GM21381 (cell line): ENCODE measurements at regions not wholly inside any gene's neighbourhood (a gene's known extent, or its start where the extent isn't known, plus 50 kb on each side); places are given as distances from the start of the nearest gene placed in this dataset.
"Not testable (repeated sequence)": the region's sequence is repeated elsewhere in the genome, so short reads cannot be mapped to it uniquely, and the experiment has no call there.

Experiments used
- ATAC-seq: cut with Tn5 transposase; IDR thresholded peaks from one replicate; pipeline ENCODE4 v1.9.1; 2021; ENCODE audit warnings: mild to moderate bottlenecking, moderate library complexity; ENCODE audit not compliant: unreplicated experiment

DNA sequence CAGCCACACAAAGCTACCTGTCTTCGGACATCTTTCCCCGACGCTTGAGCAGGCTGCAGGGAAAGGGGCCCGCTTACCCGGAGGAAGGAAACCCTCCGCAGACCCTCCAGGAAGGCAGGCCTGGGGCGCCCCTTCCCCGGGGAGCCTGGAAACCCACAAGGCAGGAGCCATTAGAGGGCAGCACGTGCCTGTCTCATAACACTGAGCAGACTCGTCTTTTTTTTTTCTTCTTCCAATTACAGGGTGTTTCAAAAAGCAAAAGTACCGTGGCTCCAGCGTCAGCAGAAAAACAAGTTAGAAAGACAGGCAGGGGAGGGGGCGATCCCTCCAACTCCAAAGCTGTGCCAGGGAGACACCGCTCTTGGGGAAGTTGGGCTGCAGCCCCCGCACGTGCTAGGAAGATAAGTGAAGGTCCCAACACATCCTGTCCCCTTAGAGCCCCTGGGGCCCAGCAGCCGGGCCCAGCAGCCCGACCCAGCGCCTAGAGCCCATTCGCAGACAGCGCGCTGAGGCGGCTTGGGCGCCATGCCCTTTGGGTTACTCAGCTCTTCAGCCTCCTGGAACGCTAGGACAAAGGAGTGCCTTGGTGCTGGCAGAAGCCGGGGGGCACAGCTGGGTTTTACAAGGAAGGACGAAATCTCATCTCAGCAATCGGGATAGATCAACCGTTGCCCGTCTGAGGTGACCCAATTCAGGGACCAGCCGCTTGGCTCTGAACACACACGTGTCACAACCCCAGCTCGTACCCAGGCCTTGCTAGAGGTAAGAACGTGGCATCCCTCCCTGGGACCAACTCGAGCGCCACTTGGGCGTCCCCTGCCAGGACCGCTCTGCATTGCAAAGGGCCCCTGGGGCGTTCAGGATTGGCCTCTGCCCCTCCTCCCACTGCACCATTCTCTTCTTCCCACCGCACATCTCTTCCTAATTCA lies 136.3 kb downstream of the LY86 start:
- no peak for ATAC-seq

DNA sequence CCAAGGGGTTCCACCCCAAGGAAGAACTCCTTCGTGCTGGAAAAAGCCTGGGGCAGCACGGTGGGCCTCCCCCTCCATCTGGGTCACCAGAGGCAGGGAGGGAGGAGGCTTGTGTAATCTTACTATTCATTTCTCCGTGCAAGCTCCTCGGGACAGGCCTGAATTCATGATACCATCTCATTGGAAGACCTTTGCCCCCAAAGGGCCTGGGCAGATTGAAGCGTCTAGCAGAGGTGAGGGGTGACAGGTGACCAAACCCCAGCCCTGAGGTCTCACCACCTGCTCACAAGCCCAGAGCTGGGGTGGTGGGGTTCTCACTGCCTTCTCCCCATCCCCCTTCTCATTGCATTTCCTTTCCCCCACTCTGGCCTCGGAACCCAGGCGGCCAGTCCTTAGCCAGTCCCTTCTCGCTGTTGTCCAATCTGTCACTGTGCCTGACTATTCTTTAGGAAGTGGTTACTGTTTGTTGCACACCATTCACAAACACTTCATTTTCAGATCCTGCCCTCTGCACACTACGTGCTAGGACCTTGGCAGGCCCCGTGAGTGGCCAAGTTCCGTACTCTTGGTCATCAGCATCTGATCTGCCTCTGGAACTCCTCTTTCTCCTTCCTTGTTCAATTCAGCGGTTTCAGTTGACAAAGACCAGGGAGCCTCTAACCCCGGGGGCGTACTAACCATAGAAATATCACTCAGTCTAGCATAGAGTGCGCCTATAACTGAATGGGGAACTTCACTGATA lies 137.1 kb downstream of the LY86 start:
- no peak for ATAC-seq

DNA sequence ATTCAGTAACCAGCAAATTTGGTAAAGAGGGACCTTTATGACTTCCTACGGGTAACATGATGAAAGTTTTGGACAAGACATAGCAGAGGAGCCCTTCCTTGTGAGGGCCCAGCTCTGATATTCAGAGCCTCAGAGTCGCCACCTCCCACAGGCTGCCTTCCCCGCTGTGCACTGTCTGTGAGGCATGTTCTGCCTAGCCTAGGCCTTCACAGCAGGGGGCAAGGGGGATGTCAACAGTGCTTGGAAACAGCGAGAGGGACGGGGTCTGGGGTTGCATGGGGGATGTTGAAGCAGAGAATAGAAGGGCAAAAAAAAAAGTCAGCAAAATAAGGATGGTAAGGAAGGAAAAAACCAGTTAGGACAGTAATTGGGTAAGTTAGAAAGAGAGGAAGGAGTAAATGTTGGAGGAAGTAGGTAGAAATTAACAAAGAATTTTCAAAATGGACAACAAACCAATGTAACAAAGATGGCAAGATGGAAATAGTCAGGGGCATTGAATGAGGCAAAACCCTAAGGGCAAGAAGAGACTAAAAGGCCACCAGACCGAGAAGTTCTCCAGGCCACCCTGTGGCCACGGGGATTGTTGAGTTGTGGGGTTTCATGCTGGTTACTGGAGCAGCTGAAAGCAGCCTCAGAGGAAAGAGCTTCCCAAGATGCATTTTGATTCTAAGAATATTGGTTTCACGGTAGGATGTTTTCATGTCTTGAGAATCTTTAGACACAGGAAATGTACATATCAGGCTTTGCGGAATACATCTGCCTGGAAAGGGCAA lies 139.8 kb downstream of the LY86 start:
- no peak for ATAC-seq

DNA sequence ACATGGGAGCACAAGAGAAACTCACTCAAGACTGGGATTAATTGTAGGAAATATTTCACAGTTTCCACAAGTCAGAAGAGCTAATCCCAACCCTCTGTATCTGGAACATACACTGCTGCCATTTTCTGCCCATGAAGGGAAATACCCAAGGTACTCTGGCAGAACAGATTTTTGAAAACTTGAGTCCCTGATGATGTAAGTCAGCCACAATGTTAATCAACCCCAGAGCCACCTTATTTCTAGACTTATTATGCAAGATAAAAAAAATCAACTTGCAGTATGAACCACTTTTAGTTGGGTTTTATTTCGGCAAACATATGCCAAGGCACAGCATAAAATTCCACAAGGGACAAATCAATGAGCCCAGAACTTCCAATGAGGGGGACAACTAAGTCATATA lies 141.5 kb downstream of the LY86 start:
- ATAC-seq, result no peak

DNA sequence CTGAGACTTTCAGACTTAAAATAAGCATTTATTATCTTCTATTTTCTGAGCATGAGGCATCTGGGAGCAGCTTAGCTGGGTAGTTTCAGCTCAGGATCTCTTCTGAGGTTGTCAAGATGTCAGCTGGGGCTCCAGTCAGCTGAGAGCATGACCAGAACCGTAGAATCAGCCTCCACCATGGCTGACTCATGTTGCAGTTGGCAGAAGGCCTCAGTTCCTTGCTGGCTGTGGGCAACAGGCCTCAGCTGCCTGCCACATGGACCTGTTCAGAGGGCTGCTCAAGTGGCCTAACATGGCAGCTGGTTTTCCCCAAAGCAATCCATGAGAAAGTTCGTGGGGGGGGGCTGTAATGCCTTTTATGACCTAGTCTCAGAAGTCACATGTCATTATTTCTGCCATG lies 142.3 kb downstream of the LY86 start:
- no peak for ATAC-seq

DNA sequence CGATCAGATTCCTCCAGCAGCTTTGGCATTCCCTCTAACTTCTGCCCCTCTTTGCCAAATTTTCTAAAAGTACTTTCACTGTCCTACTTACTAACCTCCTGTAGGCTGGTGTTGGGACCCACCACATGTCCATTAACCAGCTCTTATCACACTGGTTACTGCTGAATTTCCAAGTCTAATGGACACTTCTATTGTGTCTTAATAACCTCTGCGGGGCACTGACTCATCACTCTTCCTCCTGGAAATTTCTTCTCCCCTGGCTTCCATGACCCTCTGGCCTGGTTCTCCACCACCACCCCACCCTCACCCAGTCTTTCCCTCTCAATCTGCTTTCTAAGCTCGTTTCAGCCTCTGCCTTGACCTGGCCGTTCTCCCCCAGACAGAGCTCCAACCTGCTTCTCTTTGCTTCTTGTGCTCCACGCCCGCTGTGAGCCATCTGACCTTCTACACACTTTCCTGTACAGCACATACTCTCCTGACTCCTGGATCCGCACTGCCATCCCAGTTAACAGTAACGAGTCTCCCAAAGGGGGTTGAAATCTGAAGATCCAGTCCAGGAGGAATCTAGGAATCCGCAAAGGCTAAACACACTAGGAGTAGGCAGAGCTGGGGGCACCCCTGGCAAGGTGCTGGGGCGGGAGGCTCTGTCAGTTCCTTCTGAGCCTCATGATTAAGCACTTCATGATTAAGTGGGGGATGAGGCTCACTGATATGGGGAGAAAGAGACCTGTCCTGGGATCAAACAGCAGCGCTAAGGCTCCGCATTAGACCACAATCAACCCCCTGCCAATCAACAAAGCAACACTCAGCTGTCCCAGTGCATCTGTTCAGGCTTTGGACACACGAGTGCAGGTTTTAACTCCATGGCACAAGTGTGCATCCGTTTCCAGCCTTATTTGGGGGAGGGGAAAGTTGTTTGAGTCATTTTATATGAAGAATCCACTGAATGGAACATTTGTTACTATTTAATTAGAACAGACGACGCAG lies 146.3 kb downstream of the LY86 start:
- ATAC-seq, result no peak

DNA sequence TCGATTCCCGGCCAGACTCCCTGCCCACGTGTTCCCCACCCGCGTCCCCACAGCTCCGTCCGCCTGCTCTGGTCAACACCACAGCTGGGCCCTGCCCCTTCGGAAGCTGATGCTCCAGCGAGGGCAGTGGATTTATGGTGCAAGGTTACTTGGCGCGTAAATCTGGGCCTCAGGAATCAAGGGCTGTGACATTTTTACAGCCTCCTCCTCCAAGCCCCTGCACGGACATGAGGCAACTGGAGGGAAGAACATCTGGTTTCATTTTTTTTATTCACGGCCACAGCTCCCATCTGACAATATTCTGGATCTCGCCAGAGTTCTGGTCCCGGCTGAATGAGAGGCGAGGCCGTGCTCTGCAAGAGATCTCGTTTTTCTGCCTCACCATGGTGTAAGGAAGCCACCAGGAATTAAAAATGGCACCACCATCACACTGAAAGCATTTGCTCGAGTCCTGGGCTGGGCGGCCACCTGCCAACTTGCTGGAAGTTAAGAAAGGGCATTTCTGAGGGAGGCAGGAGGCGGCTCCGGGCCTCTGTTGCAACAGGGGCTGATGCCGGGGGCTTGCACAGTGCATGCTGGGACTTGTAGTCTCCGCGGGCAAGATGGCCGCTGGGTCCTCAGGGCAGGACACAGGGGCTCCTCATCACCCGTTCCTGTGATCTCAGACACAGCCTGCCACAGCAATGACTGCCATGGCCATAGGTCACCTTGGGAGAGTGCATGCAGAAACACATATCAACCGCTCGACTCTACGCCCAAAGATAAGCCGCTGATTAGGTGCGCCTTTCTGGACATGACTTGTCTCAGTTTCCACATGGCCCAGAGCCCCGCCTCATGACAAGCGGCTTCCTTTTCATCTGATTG lies 148.5 kb downstream of the LY86 start:
- ATAC-seq, result no peak

DNA sequence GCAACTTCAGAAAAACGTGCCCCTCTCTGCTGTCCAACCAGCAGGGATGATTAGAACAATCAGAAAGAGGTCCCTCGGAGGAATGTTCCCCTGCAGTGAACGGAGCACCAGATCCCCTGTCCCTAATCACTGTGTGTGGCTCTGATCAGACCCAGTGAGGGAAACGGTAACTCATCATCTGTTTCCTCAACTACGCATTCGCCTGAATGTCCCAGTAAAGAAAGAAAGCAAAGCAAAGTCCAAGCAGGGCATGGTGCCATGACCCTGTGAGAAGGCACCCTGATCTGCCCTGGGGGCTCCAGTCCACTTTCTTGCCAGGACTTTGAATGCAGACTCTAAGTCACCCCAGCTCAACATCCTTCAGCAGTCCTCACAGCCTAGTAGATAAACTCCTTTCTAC lies 149.2 kb downstream of the LY86 start:
- no peak for ATAC-seq

DNA sequence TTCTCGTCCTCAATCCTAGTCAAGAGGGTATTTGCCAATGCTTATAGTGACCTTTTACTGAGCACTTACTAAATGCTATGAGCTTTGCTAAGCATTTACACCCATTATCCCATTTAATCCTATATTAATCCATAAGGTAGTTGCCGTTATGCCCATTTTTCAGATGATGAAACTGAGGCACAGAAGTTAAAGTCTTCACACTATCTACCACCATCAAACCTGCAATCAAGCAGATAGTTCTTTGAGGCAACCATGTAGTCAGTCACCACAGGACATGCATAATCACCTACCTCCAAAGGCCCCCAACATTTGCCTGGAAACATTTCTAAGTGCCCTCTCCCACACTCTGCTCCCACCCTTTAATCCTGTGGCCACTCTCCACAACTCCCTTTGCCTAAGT lies 149.6 kb downstream of the LY86 start:
- ATAC-seq, result no peak

DNA sequence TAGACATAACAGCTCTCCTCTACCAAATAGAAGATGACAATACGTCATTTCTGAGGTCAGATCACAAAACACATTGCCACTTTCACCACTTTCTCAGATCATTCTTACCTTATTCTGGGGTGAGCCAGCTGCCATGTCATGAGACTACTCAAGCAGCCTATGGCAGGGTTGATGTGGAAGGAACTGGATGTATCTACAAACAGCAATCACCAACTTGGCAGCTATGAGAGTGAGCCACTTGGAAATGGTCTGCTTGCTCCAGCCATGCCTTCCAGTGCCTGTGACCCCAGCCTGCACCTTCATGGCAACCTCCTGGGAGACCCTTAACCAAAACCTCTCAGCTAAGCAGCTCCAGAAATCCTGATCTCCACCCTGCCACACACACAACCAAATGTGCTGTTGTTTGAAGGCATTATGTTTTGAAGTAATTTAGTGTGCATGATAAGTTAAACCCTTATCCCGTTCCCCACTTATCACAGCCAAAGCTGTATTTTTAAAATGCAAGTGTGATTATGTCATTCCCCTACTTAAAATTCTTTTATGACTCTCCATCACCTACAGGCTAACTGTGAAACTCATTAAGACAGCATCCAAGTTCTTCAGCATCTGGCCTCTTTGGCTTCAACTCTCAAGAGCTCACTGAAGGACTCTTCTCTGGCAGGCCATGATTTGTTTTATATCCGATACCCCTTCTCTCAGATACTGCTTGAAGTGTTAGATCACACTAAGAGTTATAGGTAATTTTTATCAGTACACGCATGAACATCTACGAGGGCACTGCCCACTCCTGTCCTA lies 150.6 kb downstream of the LY86 start:
- ATAC-seq, result no peak

DNA sequence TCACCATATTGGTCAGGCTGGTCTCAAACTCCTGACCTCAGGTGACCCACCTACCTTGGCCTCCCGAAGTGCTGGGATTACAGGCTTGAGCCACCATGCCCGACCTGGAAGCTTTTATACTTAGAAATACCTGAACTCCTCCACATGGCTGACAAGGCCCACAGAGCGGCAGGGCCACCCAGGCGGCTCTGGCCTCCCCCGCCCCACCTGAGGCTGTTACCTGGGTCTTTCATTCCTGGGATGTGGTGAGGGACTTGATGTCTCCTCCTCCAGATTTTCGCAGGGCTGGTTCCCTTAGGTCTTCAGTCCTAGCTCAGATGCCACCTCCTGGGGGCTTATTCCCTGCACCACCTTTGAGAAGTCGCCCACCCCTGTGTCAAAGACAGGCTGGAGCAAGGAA lies 152.1 kb downstream of the LY86 start:
- ATAC-seq, result no peak

DNA sequence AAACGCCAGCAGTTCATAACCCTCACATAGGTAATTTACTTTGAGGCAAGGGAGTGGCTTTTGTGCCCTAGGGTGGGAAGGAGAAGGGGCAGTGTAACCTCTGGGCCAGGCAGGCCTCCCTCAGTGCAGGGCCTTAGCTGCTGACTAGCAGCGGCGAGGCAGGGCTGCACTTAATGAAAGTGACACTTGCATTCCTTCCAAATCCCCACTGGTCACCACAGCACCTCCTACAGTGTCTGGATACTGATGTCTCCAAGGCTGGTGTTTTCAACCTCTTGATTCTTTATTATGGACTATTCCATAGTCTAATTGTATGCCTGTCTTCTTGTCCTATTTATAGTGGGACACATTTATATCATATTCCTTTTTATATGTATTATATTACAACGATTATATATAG lies 152.7 kb downstream of the LY86 start:
- no peak for ATAC-seq

DNA sequence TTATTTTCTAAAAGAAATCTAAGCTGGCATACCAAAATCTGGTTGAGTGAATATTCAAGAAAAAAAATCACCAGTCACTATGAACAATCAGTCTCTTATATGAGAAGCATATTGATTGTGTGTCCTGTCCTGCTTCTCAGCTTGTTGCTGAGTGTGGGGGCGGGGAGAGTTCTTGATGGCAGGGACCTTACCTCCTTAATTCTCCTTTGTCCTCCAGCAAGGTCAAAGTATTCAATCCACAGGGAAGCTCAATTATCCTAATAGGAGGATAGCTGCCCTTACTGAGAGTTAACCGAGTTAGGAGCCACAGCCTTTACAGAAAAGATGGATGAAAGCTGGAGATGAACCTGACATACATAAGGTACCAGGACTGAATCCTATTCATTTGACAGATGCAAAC lies 154.0 kb downstream of the LY86 start:
- ATAC-seq, result no peak

DNA sequence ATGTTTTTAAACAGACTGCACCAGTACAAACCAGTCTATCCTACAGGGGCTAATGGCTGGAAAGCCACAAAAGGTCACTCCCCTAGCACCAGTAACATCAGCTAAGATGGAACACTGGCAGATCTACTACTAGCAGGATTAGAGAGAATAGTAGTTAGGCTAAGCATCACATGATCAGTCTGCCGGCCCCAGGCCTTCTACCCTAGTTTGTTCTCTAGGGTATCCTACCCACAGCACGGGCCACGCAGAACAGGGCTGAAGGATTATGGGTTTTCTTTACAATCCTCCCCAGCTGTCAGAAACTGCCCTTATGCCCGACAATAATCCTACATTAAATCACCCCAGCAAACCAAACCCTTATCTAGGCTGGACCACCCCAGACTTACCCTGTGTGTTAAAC lies 156.0 kb downstream of the LY86 start:
- ATAC-seq, result no peak

DNA sequence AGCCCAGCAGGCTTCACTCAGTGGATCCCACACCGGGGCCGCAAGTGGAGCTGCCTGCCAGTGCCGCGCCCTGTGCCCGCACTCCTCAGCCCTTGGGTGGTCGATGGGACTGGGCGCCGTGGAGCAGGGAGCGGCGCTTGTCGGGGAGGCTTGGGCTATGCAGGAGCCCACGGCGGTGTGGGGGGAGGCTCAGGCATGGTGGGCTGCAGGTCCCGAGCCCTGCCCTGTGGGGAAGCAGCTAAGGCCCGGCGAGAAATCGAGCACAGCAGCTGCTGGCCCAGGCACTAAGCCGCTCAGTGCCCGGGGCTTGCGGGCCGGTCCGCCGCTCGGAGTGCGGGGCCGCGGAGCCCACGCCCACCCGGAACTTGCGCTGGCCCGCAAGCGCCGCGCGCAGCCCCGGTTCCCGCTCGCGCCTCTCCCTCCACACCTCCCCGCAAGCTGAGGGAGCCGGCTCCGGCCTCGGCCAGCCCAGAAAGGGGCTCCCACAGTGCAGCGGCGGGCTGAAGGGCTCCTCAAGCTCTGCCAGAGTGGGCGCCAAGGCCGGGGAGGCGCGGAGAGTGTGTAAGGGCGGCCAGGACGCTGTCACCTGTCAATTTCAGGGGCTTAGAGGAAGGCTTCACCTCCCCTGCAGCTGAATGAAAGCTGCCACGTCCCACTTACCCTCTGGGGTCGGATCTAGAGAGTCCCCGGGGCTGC lies 157.3 kb downstream of the LY86 start:
- ATAC-seq, result not testable (repeated sequence)

DNA sequence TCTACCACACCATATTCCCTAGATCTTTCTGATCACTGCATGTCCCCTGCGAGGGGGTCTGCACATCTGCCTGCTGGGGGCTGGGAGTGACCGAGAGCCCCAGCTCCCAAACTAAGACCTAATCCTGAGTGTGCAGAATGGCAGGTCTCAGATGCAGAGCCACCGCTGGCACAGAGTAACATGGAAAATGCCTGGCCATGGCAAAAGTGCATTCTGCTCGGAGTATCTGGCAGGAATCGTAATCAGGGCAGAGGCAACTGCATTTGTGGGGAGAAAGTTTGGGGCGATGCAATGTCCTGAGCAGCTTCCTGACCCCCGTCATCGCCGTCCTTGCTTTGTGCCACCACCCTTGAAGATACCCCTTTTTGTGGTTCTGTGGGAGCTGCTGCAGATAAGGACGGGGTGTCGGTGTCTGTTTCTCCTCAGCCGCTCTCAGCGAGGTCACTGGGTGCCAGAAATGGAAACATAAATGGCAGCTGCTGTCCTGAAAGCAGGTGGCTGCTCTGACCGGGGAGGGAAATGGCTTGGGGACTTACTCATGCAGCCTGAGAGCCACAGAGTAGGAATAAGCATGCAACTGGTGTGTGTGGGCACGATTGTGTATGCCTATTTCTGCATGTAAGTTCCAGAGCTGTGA lies 157.9 kb downstream of the LY86 start:
- no peak for ATAC-seq

DNA sequence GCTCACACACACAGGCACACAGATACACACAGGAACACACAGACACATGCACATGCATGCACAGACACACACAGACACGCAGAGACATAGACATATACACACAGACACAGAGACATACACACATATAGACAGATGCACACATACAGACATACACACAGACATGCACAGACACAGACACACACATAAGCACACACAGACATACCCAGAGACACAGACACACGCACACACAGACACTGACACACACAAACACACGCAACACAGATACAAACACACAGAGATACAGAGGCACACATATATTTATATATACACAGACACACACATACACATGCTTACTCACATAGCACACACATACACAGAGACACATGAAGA lies 158.4 kb downstream of the LY86 start:
- ATAC-seq, result no peak

DNA sequence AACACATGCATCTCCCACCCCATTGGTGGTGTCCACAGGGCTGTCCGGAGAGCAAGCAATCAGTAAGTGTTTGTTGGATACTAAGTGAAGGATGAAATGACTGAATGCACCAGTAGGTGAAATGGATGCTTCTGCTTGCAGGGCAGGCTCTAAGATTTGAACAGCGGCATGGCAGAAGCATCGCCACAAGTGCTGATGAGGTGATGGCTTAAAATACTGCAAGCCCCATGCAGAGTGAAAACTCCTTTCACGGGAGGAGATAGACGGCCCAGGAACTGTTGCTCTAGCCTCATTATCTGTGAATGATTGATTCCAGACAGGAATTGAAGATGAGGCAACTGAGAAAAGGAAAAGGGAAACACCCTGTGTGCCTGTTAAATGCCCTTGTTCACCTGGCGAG lies 158.9 kb downstream of the LY86 start:
- no peak for ATAC-seq
